ENCODE measurements at regions not wholly inside any gene's neighbourhood (a gene's known extent, or its start where the extent isn't known, plus 50 kb on each side); places are given as distances from the start of the nearest gene placed in this dataset.

DNA sequence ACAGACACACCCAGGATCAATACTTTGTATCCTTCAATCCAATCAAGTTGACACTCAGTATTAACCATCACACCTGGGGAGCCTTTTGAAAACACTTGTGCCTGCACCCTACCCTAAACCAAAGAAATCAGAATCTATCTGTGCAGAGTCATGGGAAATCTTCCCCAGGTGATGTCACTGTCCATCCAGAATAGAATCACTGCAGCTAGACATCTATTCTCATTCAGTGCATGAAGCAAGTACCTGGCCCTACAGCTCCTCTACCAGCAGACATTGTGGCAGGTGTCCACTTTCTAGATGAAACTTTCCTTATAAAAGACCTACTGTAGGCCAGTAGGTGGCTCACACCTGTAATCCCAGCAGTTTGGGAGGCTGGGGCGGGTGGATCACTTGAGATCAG, 262.4 kb upstream of the MARCKS start:
- H3K4me2 ChIP-seq = no peak overlapping the region
- no peaks in the 10 kb centered on the region for H3K79me2 ChIP-seq (replicated peaks; ENCODE audit: insufficient read depth)
- H3K27me3 ChIP-seq (ENCODE audit: insufficient read depth) = no peaks in the 10 kb centered on the region
- H3K4me3 ChIP-seq = no peak overlapping the region
- H3K9me2 ChIP-seq (ENCODE audit: insufficient read depth) = peaks cover 8% of the 10 kb centered on the region; the same call in 1 of the 2 replicates
- H4K20me1 ChIP-seq (replicated peaks; ENCODE audit: insufficient read depth) = no peaks in the 10 kb centered on the region
- H3K27me3 Mint-ChIP-seq (ENCODE audit: insufficient read depth, low read depth, poor library complexity) = peaks cover 5% of the 10 kb centered on the region
- H3K36me3 Mint-ChIP-seq (ENCODE audit: low read depth) = peaks cover 9% of the 10 kb centered on the region; the same call in 2 of the 3 replicates
- ATAC-seq (no peak), DNase-seq (ENCODE audit: low spot score) (no peak)
- peaks cover 30% of the 10 kb centered on the region for H3K4me1 Mint-ChIP-seq
- TF ChIP-seq, protein P1, sequence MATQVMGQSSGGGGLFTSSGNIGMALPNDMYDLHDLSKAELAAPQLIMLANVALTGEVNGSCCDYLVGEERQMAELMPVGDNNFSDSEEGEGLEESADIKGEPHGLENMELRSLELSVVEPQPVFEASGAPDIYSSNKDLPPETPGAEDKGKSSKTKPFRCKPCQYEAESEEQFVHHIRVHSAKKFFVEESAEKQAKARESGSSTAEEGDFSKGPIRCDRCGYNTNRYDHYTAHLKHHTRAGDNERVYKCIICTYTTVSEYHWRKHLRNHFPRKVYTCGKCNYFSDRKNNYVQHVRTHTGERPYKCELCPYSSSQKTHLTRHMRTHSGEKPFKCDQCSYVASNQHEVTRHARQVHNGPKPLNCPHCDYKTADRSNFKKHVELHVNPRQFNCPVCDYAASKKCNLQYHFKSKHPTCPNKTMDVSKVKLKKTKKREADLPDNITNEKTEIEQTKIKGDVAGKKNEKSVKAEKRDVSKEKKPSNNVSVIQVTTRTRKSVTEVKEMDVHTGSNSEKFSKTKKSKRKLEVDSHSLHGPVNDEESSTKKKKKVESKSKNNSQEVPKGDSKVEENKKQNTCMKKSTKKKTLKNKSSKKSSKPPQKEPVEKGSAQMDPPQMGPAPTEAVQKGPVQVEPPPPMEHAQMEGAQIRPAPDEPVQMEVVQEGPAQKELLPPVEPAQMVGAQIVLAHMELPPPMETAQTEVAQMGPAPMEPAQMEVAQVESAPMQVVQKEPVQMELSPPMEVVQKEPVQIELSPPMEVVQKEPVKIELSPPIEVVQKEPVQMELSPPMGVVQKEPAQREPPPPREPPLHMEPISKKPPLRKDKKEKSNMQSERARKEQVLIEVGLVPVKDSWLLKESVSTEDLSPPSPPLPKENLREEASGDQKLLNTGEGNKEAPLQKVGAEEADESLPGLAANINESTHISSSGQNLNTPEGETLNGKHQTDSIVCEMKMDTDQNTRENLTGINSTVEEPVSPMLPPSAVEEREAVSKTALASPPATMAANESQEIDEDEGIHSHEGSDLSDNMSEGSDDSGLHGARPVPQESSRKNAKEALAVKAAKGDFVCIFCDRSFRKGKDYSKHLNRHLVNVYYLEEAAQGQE (IDR thresholded peaks at IDR 0.05; ENCODE audit: unreplicated experiment) = no peak
- TF ChIP-seq CREB1 (CRISPR knock-in tag; IDR thresholded peaks at IDR 0.05; ENCODE audit: low read depth) (no peak), NANOG (IDR thresholded peaks at IDR 0.05; ENCODE audit: borderline replicate concordance) (no peak), CTCF (conservative IDR thresholded peaks at IDR 0.05; ENCODE audit: low read depth in 2 of 2) (no peak), POLR2AphosphoS5 (IDR thresholded peaks at IDR 0.05; ENCODE audit: low read depth) (no peak), ETS1 (IDR thresholded peaks at IDR 0.05) (no peak)
- no peak overlapping the region for H3K27ac Mint-ChIP-seq
- no peaks in the 10 kb centered on the region for H3F3A ChIP-seq (replicated peaks; ENCODE audit: low read depth)
- H3K36me3 ChIP-seq (ENCODE audit: insufficient read depth) = peaks cover 5% of the 10 kb centered on the region; the same call in 1 of the 2 replicates
- H2AFZ ChIP-seq = no peak overlapping the region
- peaks cover 3% of the 10 kb centered on the region; the same call in 2 of the 3 replicates for H3K9me3 Mint-ChIP-seq
- H3K27ac ChIP-seq (ENCODE audit: low read depth) = no peak overlapping the region
- no peak overlapping the region for H3K4me3 Mint-ChIP-seq
- peaks cover 33% of the 10 kb centered on the region for H3K4me1 ChIP-seq (ENCODE audit: insufficient read depth)

- H3K9me3 Mint-ChIP-seq = peaks cover 3% of the 10 kb centered on the region; the same call in 2 of the 3 replicates
- peaks cover 5% of the 10 kb centered on the region for H3K27me3 Mint-ChIP-seq (ENCODE audit: insufficient read depth, low read depth, poor library complexity)
- H3K36me3 Mint-ChIP-seq (ENCODE audit: low read depth) = peaks cover 9% of the 10 kb centered on the region; the same call in 2 of the 3 replicates
- no peaks in the 10 kb centered on the region for H3F3A ChIP-seq (replicated peaks; ENCODE audit: low read depth)
- no peaks in the 10 kb centered on the region for H4K20me1 ChIP-seq (replicated peaks; ENCODE audit: insufficient read depth)
- ATAC-seq = no peak
- no peaks in the 10 kb centered on the region for H3K79me2 ChIP-seq (replicated peaks; ENCODE audit: insufficient read depth)
- peaks cover 5% of the 10 kb centered on the region; the same call in 1 of the 2 replicates for H3K36me3 ChIP-seq (ENCODE audit: insufficient read depth)
- no peak for DNase-seq (ENCODE audit: low spot score)
- H3K27ac Mint-ChIP-seq = no peak overlapping the region
- H3K4me2 ChIP-seq = no peak overlapping the region
- no peak overlapping the region for H3K4me3 Mint-ChIP-seq
- H3K9me2 ChIP-seq (ENCODE audit: insufficient read depth) = peaks cover 8% of the 10 kb centered on the region
- H3K4me1 ChIP-seq (ENCODE audit: insufficient read depth) = peaks cover 29% of the 10 kb centered on the region
- peaks cover 26% of the 10 kb centered on the region for H3K4me1 Mint-ChIP-seq
- H3K4me3 ChIP-seq = no peak overlapping the region
- H3K27me3 ChIP-seq (ENCODE audit: insufficient read depth) = no peaks in the 10 kb centered on the region
- no peak overlapping the region for H3K27ac ChIP-seq (ENCODE audit: low read depth)
- H2AFZ ChIP-seq = peak overlapping the region; percentile 47; the same call in 1 of the 2 replicates
- TF ChIP-seq ZNF462 (CRISPR knock-in tag; IDR thresholded peaks at IDR 0.05) = no peak
- TF ChIP-seq JUNB (IDR thresholded peaks at IDR 0.05; ENCODE audit: unreplicated experiment) = no peak
- no peak for TF ChIP-seq POLR2AphosphoS5 (IDR thresholded peaks at IDR 0.05; ENCODE audit: low read depth)
- TF ChIP-seq CREB1 (CRISPR knock-in tag; IDR thresholded peaks at IDR 0.05; ENCODE audit: low read depth) = no peak
Observed at GRCh38 chr6:113595911-113596376, 261.2 kb upstream of the MARCKS start.
